Activated T-cell treated with anti-CD3 and anti-CD28 coated beads, Interleukin-2, amount 50 U/mL, for 4 hours (primary cell): ENCODE measurements at regions not wholly inside any gene's neighbourhood (a gene's known extent, or its start where the extent isn't known, plus 50 kb on each side); places are given as distances from the start of the nearest gene placed in this dataset.
A peak's percentile ranks its signal among the peaks of the same experiment; 100 is the strongest.
"Not testable (repeated sequence)": the region's sequence is repeated elsewhere in the genome, so short reads cannot be mapped to it uniquely, and the experiment has no call there.

Experiments used
- ATAC-seq, 2 donors: fragments of 200-7000 bp; cut with Tn5 transposase; one replicate each; pipeline ENCODE4 v1.10.0; 2021
- DNase-seq: peaks from one replicate; pipeline ENCODE4 v3.0.0-alpha.2; 2020
- H3K27me3 Mint-ChIP-seq: one replicate; pipeline ENCODE4 v1.8.0; 2021; ENCODE audit warnings: low read depth, mixed read lengths
- H3K36me3 Mint-ChIP-seq: one replicate; pipeline ENCODE4 v1.8.0; 2022; ENCODE audit warnings: mixed read lengths; ENCODE audit not compliant: insufficient read depth
- H3K4me1 Mint-ChIP-seq: one replicate; pipeline ENCODE4 v1.8.0; 2021; ENCODE audit warnings: low read depth, mixed read lengths
- H3K4me3 Mint-ChIP-seq: one replicate; pipeline ENCODE4 v1.8.0; 2021; ENCODE audit warnings: mild to moderate bottlenecking, moderate library complexity, mixed read lengths
- H3K9me3 Mint-ChIP-seq: one replicate; pipeline ENCODE4 v1.8.0; 2021; ENCODE audit warnings: mixed read lengths

DNA sequence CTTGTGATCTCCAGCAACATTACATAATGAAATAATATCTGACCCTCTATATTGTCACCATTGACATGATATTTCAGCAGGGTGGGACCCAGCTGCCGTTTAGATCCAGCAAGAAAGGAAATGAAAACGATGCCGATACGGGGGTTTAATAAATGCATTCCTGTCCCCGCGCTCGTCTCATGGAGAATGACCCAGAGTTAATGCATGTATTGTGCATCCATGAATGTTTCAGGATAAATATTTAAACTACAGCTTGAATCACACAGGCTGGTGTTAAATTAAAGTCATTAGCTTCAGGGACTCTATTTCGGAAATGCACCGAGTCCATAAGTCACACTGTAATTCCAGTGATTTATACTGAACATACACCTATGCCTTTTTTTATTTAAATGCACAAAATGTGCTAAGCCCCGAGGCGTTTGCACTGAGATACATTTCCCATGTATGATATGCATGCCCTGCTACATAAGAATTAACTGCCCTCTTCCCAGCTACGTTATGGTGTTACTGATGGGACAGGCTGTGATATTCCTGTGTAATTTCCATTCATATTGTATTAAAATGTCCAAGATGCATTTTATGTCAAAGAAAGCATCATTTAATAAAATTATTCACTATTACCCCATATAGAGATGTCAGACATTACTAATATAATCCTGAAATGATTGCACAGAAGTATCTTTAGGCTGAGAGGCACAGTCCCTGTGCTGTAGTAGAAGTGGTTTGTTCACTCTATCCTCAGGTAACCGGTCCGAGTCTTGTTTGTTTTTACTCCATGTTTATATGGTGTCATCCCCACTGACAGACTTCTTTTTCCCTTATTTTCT lies 109.3 kb upstream of the ZNF516 start:
- Mint-ChIP-seq H3K9me3 (no peaks in the 10 kb centered on the region), H3K4me1 (no peaks in the 10 kb centered on the region), H3K36me3 (no peaks in the 10 kb centered on the region)

DNA sequence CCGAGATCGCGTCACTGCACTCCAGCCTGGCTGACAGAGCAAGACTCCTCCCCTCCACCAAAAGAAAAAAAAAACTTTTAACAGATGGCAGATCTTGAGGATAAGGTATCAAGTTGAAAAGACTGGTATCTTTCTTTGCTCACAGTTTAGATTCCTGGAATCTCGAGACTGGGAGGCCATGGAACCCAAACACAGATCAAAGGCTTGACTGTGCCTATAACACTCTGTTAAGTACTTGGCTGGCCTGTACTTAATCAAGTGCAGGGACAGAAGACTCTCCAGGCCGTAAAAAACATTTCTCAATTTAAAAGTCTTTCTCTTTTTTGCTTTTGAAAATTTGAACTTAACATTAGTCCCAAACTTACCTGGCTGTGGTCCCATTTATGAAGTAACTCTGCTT lies 107.1 kb upstream of the ZNF516 start:
- DNase-seq (no peak), ATAC-seq (no peak)
- Mint-ChIP-seq H3K9me3 (no peaks in the 10 kb centered on the region), H3K36me3 (no peaks in the 10 kb centered on the region), H3K27me3 (no peaks in the 10 kb centered on the region), H3K4me3 (no peak overlapping the region), H3K4me1 (no peaks in the 10 kb centered on the region)

More for the DNA sequence above, 109.3 kb upstream of the ZNF516 start:
- DNase-seq (no peak), ATAC-seq (no peak)
- Mint-ChIP-seq H3K27me3 (no peaks in the 10 kb centered on the region), H3K4me3 (no peak overlapping the region)

DNA sequence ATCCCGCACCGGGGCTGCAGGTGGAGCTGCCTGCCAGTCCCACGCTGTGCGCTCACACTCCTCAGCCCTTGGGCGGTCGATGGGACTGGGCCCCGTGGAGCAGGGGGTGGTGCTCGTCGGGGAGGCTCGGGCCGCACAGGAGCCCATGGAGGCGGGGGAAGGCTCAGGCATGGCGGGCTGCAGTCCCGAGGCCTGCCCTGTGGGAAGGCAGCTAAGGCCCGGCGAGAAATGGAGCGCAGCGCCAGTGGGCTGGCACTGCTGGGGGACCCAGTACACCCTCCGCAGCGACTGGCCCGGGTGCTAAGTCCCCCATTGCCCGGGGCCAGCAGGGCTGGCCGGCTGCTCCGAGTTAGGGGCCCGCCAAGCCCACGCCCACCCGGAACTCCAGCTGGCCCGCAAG lies 105.0 kb upstream of the ZNF516 start:
- not testable (repeated sequence) for H3K9me3 Mint-ChIP-seq, ATAC-seq, H3K4me3 Mint-ChIP-seq, H3K27me3 Mint-ChIP-seq, DNase-seq, H3K36me3 Mint-ChIP-seq, H3K4me1 Mint-ChIP-seq

DNA sequence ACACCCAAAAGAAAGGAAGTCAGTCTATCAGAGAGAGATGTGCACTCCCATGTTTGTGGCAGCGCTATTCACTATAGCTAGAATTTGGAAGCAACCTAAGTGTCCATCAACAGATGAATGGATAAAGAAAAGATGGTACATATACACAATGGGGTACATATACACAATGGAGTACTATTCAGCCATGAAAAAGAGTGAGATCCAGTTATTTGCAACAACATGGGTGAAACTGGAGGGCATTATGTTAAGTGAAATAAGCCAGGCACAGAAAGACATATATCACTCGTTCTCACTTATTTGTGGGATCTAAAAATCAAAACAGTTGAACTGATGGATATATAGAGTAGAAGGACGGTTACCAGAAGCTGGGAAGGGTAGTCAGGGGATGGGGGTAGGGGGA lies 99.9 kb upstream of the ZNF516 start:
- no peaks in the 10 kb centered on the region for H3K4me1 Mint-ChIP-seq
- ATAC-seq (no peak), DNase-seq (no peak)
- H3K9me3 Mint-ChIP-seq: peaks cover 5% of the 10 kb centered on the region
- peaks cover 39% of the 10 kb centered on the region for H3K27me3 Mint-ChIP-seq
- no peaks in the 10 kb centered on the region for H3K36me3 Mint-ChIP-seq
- no peak overlapping the region for H3K4me3 Mint-ChIP-seq

GRCh38 chr18:76593843-76594242 lies 98.8 kb upstream of the ZNF516 start:
- DNase-seq (no peak), ATAC-seq (no peak)
- Mint-ChIP-seq H3K9me3 (peaks cover 5% of the 10 kb centered on the region), H3K36me3 (no peaks in the 10 kb centered on the region), H3K27me3 (peaks cover 45% of the 10 kb centered on the region), H3K4me1 (peaks cover 4% of the 10 kb centered on the region), H3K4me3 (no peak overlapping the region)

DNA sequence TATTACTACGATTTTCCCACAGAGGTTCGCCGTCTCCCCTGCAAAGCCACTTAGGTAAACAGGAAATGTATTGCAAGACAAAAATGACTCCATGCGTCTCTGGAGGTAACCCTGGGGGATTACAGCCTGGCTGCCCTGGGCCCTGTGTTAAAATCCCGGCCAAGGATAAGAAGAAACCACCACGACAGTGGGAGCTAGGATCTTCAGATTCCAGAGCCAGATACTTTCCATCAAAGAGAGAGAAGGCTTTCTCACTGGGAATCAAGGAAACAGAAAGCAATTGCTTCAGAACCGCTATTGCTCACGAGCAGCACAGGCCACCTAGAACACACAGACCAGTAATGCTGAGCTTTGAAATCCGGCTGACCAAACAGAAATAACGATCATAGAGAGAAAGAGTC lies 97.9 kb upstream of the ZNF516 start:
- Mint-ChIP-seq H3K4me3 (no peak overlapping the region), H3K27me3 (peaks cover 52% of the 10 kb centered on the region), H3K9me3 (peaks cover 5% of the 10 kb centered on the region), H3K4me1 (peaks cover 9% of the 10 kb centered on the region), H3K36me3 (no peaks in the 10 kb centered on the region)
- no peak for DNase-seq
- ATAC-seq: no peak

DNA sequence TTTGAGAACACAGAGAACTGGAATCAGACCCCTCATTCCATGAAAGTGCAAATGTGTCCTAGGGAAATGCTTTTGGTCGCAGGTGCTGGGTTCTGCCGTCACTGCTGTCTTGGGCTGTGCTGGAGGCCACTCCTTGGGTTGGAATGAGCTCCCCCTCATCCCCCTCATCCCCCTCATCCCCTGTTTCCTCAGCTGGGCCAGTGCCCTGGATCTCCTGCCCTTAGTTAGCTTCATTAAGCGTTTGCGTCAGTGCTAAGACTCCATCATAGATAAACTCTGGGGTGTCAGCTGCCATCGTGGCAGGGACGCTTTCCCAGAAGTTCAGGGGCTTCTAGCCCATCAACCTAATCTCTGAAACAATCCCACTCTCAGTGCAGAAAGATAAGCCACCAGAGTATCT lies 97.1 kb upstream of the ZNF516 start:
- DNase-seq: no peak
- no peak overlapping the region for H3K4me3 Mint-ChIP-seq
- no peaks in the 10 kb centered on the region for H3K36me3 Mint-ChIP-seq
- ATAC-seq: no peak
- H3K27me3 Mint-ChIP-seq: peaks cover 55% of the 10 kb centered on the region
- H3K4me1 Mint-ChIP-seq: peaks cover 9% of the 10 kb centered on the region
- peaks cover 5% of the 10 kb centered on the region for H3K9me3 Mint-ChIP-seq

DNA sequence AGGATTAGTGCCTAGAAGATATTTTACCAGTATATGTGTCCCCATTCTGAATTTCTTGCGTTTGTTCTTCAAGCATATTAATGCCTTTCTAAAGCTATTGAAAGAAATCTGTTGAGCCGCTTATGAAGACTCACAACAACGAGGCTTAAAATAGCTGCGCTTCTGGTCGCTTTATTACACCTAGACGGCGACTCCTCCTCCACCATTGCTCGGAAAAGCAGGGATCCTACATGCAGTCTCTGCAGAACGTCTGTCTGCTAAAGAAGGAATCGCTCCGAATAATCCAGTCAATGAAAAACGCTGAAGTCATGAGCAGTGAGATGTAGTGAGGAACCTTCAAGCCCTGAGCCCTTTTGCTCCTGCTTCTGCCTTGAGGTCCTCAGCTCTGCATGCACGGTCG lies 94.8 kb upstream of the ZNF516 start:
- ATAC-seq: no peak

DNA sequence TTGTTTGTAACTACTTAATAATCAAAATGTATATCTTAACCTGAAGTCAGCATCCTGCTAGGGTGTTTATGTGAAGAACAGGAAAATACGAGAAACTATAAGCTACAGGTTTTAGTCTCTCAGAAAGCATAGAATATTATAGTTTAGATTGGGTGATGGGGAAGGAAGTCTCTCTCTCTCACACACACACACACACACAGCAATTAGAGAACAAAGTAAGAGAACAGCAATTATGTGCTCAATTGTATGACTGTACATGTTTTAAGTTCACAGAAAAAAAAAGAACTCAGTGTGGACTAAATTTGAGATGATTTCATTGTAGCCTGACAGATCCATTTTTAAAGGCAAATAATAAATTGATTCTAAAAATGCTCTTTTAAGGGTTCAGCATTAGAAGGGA lies 94.3 kb upstream of the ZNF516 start:
- peaks cover 9% of the 10 kb centered on the region for H3K4me1 Mint-ChIP-seq
- ATAC-seq: no peak
- H3K9me3 Mint-ChIP-seq: no peaks in the 10 kb centered on the region
- DNase-seq: no peak
- H3K4me3 Mint-ChIP-seq: no peak overlapping the region
- peaks cover 49% of the 10 kb centered on the region for H3K27me3 Mint-ChIP-seq
- H3K36me3 Mint-ChIP-seq: no peaks in the 10 kb centered on the region

More for the DNA sequence above, 94.8 kb upstream of the ZNF516 start:
- H3K4me3 Mint-ChIP-seq: no peak overlapping the region
- H3K9me3 Mint-ChIP-seq: peaks cover 4% of the 10 kb centered on the region
- DNase-seq: no peak
- peaks cover 53% of the 10 kb centered on the region for H3K27me3 Mint-ChIP-seq
- H3K36me3 Mint-ChIP-seq: no peaks in the 10 kb centered on the region
- peaks cover 9% of the 10 kb centered on the region for H3K4me1 Mint-ChIP-seq

DNA sequence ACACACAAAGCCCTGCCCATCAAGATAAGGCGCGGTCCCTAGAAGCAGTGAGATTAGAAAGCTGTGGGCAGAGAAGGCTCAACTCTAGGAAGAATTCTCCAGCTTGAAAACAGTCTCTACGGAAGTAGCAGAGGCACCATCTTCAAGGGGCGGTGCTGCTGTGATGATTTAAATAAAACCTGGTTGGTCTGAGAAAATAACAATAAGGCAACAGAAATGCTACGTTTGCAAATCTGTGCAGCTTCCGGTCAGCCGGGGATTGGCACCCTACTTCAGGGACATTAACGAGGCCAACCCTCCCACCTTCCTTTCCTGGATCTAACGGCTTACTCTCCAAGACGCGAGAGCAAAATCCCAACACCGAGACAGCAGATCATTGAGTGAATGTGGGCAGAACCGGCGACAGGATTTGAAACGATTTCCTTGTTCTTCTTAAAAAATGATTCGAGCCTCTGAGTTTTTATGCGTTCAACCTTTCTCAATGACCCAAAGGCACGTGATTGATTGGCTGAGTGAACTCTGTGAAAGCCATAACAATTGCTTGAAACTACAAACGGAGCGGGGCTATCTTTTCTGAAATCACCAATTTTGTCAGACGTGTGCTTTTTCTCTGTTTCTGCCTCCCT lies 93.7 kb upstream of the ZNF516 start:
- Mint-ChIP-seq H3K4me3 (peak overlapping the region; percentile 21), H3K27me3 (peaks cover 46% of the 10 kb centered on the region), H3K4me1 (peaks cover 9% of the 10 kb centered on the region), H3K36me3 (no peaks in the 10 kb centered on the region), H3K9me3 (no peaks in the 10 kb centered on the region)
- no peak for ATAC-seq
- no peak for DNase-seq

- peaks cover 9% of the 10 kb centered on the region for H3K4me1 Mint-ChIP-seq
- H3K4me3 Mint-ChIP-seq: no peak overlapping the region
- H3K36me3 Mint-ChIP-seq: no peaks in the 10 kb centered on the region
- no peaks in the 10 kb centered on the region for H3K9me3 Mint-ChIP-seq
- H3K27me3 Mint-ChIP-seq: peaks cover 38% of the 10 kb centered on the region
- ATAC-seq (no peak), DNase-seq (no peak)
Observed at GRCh38 chr18:76587879-76588271, 92.8 kb upstream of the ZNF516 start.

- no peak overlapping the region for H3K4me3 Mint-ChIP-seq
Observed at GRCh38 chr18:76587147-76587878, 92.3 kb upstream of the ZNF516 start.

DNA sequence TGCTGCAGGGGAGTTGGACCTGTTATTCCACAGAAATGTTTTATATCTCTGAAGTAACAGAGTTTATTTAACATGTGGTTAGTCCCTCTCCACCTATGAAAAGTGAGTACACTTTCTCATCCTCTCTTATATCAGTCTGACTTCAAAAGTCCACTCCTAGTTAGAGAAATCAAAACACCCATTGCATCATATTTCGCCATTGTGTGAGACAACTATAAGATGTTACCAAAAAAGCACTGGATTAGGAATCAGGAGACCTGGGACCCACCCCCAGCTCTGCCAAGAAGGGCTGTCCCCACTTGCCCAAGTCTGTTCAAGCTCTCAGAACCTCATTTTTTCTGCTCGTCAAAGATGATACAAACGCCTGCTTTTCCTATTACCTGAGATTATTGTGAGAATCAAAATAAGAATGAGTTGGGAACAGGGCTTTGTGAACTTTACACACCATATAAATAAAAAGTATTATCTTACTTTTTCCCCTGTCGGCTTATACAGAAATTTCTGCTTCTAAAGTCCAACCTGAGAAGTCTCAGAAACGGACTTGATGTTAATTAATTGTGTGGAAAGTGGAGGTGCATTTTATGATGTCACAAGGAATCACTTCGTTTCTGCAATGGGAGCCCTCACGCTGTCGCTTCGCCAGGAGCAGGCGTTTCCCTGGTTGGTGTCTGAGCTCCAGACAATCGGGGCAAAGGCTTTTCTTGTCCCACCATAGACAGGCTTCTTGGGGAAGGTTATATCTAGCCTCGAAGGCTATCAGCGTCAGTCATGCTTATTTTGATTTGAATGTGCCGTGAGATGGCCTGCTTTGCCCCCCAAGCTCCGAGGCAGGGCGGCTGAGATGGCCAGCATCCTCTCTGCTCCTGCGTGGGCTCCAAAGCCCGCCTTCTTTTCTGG lies 89.6 kb upstream of the ZNF516 start:
- H3K9me3 Mint-ChIP-seq: no peaks in the 10 kb centered on the region
- H3K4me1 Mint-ChIP-seq: peaks cover 9% of the 10 kb centered on the region
- peaks cover 14% of the 10 kb centered on the region for H3K27me3 Mint-ChIP-seq
- H3K4me3 Mint-ChIP-seq: no peak overlapping the region
- ATAC-seq (no peak), DNase-seq (no peak)
- no peaks in the 10 kb centered on the region for H3K36me3 Mint-ChIP-seq

More at GRCh38 chr18:76587147-76587878, 92.3 kb upstream of the ZNF516 start:
- no peak for DNase-seq
- Mint-ChIP-seq H3K27me3 (peaks cover 33% of the 10 kb centered on the region), H3K36me3 (no peaks in the 10 kb centered on the region), H3K4me1 (peaks cover 9% of the 10 kb centered on the region), H3K9me3 (no peaks in the 10 kb centered on the region)
- no peak for ATAC-seq

GRCh38 chr18:76581261-76581660 lies 86.2 kb upstream of the ZNF516 start:
- H3K9me3 Mint-ChIP-seq: no peaks in the 10 kb centered on the region
- no peaks in the 10 kb centered on the region for H3K36me3 Mint-ChIP-seq
- peaks cover 2% of the 10 kb centered on the region for H3K27me3 Mint-ChIP-seq
- no peak for ATAC-seq
- no peaks in the 10 kb centered on the region for H3K4me1 Mint-ChIP-seq
- H3K4me3 Mint-ChIP-seq: no peak overlapping the region
- DNase-seq: no peak
